ENCODE measurements at regions not wholly inside any gene's neighbourhood (a gene's known extent, or its start where the extent isn't known, plus 50 kb on each side); places are given as distances from the start of the nearest gene placed in this dataset.

DNA sequence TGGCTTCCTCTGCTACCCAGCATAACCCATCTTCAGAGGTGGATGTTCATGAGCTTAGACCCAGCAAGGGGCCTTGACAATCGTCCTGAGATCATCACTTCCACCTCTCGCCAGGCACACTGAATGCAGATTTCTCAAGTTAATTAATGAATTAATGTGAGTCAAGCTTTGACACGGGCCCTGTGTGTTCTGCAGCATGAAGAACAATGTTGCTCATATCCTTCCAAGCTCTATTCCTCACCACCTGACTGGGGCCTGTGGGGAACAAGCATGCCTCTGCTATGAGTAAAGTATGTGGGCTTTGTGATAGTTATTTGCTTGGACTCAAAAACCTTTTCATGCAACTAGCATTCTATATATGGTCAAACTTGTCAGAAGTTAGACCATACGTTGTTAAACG is 122.0 kb downstream of the SEC16B start:
- no peak overlapping the region for H3K4me3 ChIP-seq (ENCODE audit: low read depth, low read length)
- no peaks in the 10 kb centered on the region for H3K36me3 ChIP-seq (ENCODE audit: control insufficient read depth, insufficient read depth, low read length)
- H3K27me3 ChIP-seq (ENCODE audit: control insufficient read depth, insufficient read depth, low read length) = no peaks in the 10 kb centered on the region
- H3K27ac ChIP-seq (ENCODE audit: low read depth, low read length) = no peak overlapping the region
- H3K9ac ChIP-seq (ENCODE audit: low read length) = no peak overlapping the region
- no peaks in the 10 kb centered on the region for H3K9me3 ChIP-seq (ENCODE audit: control insufficient read depth, insufficient read depth, low read depth, low read length)
- no peaks in the 10 kb centered on the region for H3K4me1 ChIP-seq (ENCODE audit: control insufficient read depth, insufficient read depth, low read length)

DNA sequence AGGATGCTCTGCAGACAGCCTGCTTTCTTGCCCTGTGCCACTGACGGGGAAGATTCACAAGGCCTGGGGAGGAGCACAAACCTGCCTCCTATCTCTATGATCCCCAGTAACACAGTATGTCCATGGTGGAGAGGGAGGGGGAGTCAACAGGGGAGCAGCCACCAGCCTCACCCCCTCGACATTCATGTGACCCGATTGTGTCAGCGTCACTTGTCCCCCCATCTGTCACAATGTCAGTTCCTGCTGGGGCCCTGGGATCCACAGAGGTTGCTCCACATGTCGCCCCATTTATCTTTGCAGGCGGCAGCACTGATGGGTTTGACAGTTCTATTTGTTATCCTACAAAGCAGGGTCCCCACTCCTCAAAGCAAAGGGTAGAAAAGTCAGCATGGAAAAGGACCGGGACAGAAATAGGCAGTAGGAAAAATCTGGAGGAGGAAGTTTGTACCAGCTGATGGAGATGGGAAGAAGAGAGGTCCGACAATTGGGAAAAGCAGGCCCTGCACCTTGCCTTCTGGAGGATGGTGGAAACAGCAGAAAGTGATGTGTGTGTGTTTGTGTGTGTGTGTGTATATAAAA is 130.9 kb downstream of the SEC16B start:
- Histone ChIP-seq H3K4me1 (ENCODE audit: control insufficient read depth, insufficient read depth, low read length) (0 out of 2 replicates have a peak, but pooled peaks cover 4% of the 10 kb centered on the region), H3K27ac (ENCODE audit: low read depth, low read length) (no peak overlapping the region), H3K27me3 (ENCODE audit: control insufficient read depth, insufficient read depth, low read length) (no peaks in the 10 kb centered on the region), H3K4me3 (ENCODE audit: low read depth, low read length) (no peak overlapping the region), H3K9ac (ENCODE audit: low read length) (no peak overlapping the region), H3K9me3 (ENCODE audit: control insufficient read depth, insufficient read depth, low read depth, low read length) (no peaks in the 10 kb centered on the region), H3K36me3 (ENCODE audit: control insufficient read depth, insufficient read depth, low read length) (no peaks in the 10 kb centered on the region)

DNA sequence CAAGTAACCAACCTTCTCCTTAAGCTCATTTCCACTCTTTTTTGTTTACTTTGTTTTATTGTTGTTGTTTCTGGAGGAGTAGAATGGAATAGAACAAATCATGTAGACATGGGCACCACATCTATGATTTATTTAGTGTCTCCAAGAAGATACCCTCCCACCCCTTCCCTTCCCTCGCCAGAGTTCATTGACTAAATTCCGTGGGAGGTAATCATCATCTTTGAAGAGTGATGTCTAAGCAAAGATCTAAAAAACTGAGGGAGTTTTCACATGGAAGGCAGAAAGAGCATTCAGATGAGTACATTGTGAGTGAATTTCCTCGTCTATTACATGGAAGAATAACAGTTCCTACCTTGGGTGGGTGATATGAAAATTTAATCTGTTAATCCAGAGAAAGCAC is 136.2 kb downstream of the SEC16B start:
- Histone ChIP-seq H3K4me3 (ENCODE audit: low read depth, low read length) (no peak overlapping the region), H3K4me1 (ENCODE audit: control insufficient read depth, insufficient read depth, low read length) (0 out of 2 replicates have a peak, but pooled peaks cover 4% of the 10 kb centered on the region), H3K27ac (ENCODE audit: low read depth, low read length) (no peak overlapping the region), H3K27me3 (ENCODE audit: control insufficient read depth, insufficient read depth, low read length) (no peaks in the 10 kb centered on the region), H3K9me3 (ENCODE audit: control insufficient read depth, insufficient read depth, low read depth, low read length) (no peaks in the 10 kb centered on the region), H3K9ac (ENCODE audit: low read length) (no peak overlapping the region), H3K36me3 (ENCODE audit: control insufficient read depth, insufficient read depth, low read length) (no peaks in the 10 kb centered on the region)

DNA sequence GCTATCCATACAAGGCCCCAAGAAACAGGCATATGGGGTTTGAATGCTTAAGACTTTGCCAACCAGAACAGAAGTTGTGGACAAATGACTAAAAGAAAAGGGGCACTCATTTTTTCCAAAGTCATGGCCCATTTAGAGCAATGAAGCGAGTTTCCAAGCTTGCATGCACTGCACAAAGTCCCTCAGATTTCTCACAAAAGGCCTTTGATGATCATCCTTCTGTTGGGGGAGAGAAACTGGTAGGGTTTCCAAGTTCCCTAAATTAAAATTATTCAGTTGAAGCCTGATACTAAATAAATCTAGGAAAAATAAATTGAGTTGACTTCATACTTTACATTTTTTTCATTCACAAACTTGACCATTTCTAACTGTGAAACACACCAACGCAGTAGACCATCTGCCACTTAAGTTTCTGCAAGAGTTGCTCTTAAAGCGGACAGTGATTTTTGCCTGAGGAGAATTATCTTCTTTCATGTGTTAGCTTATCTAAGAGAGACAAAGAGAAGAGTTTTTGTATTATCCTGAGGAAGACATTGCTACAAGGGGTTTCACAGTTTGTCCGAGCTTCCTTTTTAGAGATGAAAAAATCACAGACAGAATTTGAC is 139.2 kb downstream of the SEC16B start:
- no peaks in the 10 kb centered on the region for H3K36me3 ChIP-seq (ENCODE audit: control insufficient read depth, insufficient read depth, low read length)
- H3K27ac ChIP-seq (ENCODE audit: low read depth, low read length) = no peak overlapping the region
- no peaks in the 10 kb centered on the region for H3K9me3 ChIP-seq (ENCODE audit: control insufficient read depth, insufficient read depth, low read depth, low read length)
- H3K9ac ChIP-seq (ENCODE audit: low read length) = no peak overlapping the region
- H3K4me3 ChIP-seq (ENCODE audit: low read depth, low read length) = no peak overlapping the region
- H3K4me1 ChIP-seq (ENCODE audit: control insufficient read depth, insufficient read depth, low read length) = no peaks in the 10 kb centered on the region
- H3K27me3 ChIP-seq (ENCODE audit: control insufficient read depth, insufficient read depth, low read length) = no peaks in the 10 kb centered on the region

DNA sequence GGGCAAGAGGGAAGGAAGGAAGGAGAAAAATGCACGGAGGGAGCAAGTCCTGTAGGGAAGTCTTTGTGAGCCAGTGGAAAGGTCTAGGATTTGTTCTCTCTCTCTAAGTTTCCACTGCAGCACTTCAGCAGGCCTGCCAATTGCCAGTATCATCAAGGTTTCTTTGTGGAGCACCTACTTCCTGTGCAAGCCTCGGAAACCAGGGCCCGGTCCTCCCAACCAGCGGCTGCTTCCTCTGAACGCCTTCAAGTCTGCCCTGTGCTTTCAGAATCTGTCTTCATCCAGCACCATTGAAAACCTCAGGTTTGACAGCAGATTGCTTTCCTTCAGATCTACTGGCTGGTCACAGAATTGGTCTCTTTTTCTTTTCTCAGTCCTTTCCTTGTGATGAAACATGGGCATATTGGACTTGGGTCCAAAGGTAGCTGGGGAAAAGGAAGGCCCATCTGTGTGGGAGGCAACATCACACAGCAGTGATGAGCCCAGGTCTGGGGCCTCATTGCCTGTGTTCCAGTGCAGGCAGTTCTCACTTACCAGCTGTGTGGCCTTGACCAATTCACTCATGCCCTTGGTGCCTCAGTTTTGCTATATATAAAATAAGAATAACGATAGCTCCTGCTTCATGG is 144.5 kb downstream of the SEC16B start:
- Histone ChIP-seq H3K4me1 (ENCODE audit: control insufficient read depth, insufficient read depth, low read length) (no peaks in the 10 kb centered on the region), H3K27ac (ENCODE audit: low read depth, low read length) (no peak overlapping the region), H3K9ac (ENCODE audit: low read length) (no peak overlapping the region), H3K27me3 (ENCODE audit: control insufficient read depth, insufficient read depth, low read length) (no peaks in the 10 kb centered on the region; the same call in 1 of the 2 replicates), H3K36me3 (ENCODE audit: control insufficient read depth, insufficient read depth, low read length) (no peaks in the 10 kb centered on the region), H3K4me3 (ENCODE audit: low read depth, low read length) (no peak overlapping the region), H3K9me3 (ENCODE audit: control insufficient read depth, insufficient read depth, low read depth, low read length) (no peaks in the 10 kb centered on the region)

DNA sequence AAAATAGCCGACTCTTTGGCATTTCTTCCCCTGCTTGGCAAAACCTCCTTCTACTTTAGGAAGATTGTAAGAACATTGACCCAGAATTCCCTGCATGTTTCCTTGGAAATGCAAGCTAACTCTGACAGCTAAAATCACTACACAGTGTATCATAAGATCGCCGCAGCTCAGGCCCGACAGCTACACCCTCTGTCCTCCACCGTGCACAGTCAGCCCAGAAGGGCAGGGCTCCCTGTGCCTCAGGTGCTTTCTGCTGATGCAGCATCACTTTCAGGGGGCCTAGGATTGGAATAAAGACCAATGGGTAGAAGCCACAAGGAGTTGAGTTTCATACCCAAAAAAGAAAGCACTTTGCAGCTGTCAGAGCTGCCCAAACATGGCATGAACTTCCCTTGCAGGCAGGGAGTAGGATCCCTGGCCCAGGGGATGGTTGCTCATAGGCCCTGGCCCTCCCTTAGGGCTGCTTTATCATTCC is 145.3 kb downstream of the SEC16B start:
- H3K4me3 ChIP-seq (ENCODE audit: low read depth, low read length) = no peak overlapping the region
- no peaks in the 10 kb centered on the region; the same call in 1 of the 2 replicates for H3K27me3 ChIP-seq (ENCODE audit: control insufficient read depth, insufficient read depth, low read length)
- H3K27ac ChIP-seq (ENCODE audit: low read depth, low read length) = no peak overlapping the region
- no peak overlapping the region for H3K9ac ChIP-seq (ENCODE audit: low read length)
- H3K4me1 ChIP-seq (ENCODE audit: control insufficient read depth, insufficient read depth, low read length) = no peaks in the 10 kb centered on the region
- H3K36me3 ChIP-seq (ENCODE audit: control insufficient read depth, insufficient read depth, low read length) = no peaks in the 10 kb centered on the region
- no peaks in the 10 kb centered on the region for H3K9me3 ChIP-seq (ENCODE audit: control insufficient read depth, insufficient read depth, low read depth, low read length)

DNA sequence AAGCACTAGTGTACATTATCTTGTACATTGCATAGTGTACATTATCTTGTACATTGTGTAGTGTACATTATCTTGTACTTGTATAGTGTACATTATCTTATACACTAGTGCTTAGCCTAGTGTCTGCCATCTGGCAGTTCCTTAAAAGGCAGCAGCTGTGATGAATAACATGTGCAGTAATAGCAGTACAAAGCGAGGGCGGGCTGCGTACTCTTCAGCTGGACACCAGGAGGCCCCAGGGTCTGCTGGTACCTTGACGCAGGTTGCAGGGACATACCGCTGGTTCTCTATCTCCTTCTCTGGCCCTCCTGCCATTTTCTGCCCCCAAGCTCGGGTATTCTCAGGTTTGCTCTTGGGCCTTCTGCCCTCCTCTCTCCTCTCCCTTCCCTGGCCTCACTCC is 149.6 kb downstream of the SEC16B start:
- Histone ChIP-seq H3K27me3 (ENCODE audit: control insufficient read depth, insufficient read depth, low read length) (no peaks in the 10 kb centered on the region; the same call in 1 of the 2 replicates), H3K4me1 (ENCODE audit: control insufficient read depth, insufficient read depth, low read length) (no peaks in the 10 kb centered on the region), H3K9ac (ENCODE audit: low read length) (no peak overlapping the region)

DNA sequence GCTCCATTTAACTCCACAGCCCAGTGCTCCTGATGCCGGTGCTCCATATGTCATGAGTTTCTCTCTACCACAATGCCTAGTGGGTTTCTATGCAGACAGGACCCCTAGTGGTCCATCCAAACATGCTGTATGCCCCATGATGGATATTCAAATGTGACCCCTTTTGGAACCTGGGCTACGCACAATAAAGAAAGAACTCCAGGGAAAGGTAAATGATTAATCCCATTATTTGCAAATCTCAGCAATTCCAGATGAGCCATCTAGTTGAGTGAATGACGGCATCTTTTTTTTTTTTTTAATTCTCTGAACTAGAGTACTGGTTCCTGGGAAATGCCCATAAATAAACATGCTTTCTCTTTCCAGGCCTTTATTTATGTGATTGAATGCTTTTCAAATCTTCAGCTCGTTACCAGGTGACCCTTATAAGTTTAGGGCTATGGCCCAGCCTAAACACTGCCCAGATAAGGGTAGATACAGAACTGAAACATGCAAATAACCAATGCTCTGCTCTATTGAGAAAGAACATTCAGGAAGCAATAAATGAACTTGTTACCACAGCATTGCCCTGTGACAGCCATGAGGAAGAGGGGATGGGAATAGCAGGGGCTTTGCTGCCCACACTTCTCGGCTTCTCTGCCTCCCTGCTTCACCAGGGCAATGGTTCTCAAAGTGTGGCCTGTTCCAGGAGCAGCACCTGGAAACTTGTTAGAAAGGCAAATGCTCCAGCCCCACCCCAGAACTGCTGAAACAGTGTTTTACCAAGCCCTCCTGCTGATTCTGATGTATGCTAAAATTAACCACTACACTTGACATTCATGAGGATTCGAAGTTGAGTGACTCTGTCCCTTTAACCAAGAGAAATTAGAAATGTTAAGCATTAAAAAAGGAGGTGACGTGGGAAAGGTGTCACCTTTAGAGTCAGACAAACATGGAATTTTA is 151.7 kb downstream of the SEC16B start:
- Histone ChIP-seq H3K36me3 (ENCODE audit: control insufficient read depth, insufficient read depth, low read length) (no peaks in the 10 kb centered on the region), H3K27me3 (ENCODE audit: control insufficient read depth, insufficient read depth, low read length) (no peaks in the 10 kb centered on the region; the same call in 1 of the 2 replicates), H3K4me1 (ENCODE audit: control insufficient read depth, insufficient read depth, low read length) (peaks cover 5% of the 10 kb centered on the region; the same call in 1 of the 2 replicates), H3K4me3 (ENCODE audit: low read depth, low read length) (no peak overlapping the region), H3K9ac (ENCODE audit: low read length) (no peak overlapping the region), H3K9me3 (ENCODE audit: control insufficient read depth, insufficient read depth, low read depth, low read length) (peaks cover 6% of the 10 kb centered on the region; the same call in 1 of the 2 replicates), H3K27ac (ENCODE audit: low read depth, low read length) (no peak overlapping the region)

More for the DNA sequence above, 149.6 kb downstream of the SEC16B start:
- Histone ChIP-seq H3K36me3 (ENCODE audit: control insufficient read depth, insufficient read depth, low read length) (no peaks in the 10 kb centered on the region), H3K9me3 (ENCODE audit: control insufficient read depth, insufficient read depth, low read depth, low read length) (peaks cover 6% of the 10 kb centered on the region; the same call in 1 of the 2 replicates), H3K4me3 (ENCODE audit: low read depth, low read length) (no peak overlapping the region), H3K27ac (ENCODE audit: low read depth, low read length) (no peak overlapping the region)

DNA sequence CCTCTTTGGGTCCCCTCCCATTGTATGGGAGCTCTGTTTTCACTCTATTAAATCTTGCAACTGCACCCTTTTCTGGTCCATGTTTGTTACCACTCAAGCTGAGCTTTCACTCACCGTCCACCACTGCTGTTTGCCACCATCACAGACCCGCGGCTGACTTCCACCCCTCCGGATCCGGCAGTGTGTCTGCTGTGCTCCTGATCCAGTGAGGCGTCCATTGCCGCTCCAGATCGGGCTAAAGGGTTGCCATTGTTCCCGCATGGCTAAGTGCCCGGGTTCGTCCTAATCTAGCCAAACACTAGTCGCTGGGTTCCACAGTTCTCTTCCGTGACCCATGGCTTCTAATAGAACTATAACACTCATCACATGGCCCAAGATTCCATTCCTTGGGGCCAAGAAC is 157.2 kb downstream of the SEC16B start:
- Histone ChIP-seq H3K4me1 (ENCODE audit: control insufficient read depth, insufficient read depth, low read length) (peaks cover 5% of the 10 kb centered on the region), H3K4me3 (ENCODE audit: low read depth, low read length) (no peak overlapping the region), H3K9ac (ENCODE audit: low read length) (no peak overlapping the region), H3K27ac (ENCODE audit: low read depth, low read length) (no peak overlapping the region), H3K36me3 (ENCODE audit: control insufficient read depth, insufficient read depth, low read length) (no peaks in the 10 kb centered on the region), H3K9me3 (ENCODE audit: control insufficient read depth, insufficient read depth, low read depth, low read length) (peaks cover 7% of the 10 kb centered on the region; the same call in 1 of the 2 replicates), H3K27me3 (ENCODE audit: control insufficient read depth, insufficient read depth, low read length) (no peaks in the 10 kb centered on the region)

DNA sequence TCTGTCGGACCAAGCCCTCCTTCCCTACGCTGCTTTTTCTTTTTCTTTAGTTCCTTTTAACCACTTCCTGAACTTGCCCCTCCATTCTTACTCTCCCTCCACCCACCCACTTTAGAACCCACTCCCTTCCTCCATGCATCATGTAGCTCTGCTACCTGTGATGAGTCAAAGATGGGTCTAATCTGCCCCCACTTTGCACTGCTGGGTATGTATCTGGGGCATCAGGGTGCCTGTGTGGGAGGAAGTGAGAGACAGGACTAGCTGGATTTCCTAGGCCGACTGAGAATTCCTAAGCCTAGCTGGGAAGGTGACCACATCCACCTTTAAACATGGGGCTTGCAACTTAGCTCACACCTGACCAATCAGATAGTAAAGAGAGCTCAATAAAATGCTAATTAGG is 157.7 kb downstream of the SEC16B start:
- no peak overlapping the region for H3K9ac ChIP-seq (ENCODE audit: low read length)
- H3K27me3 ChIP-seq (ENCODE audit: control insufficient read depth, insufficient read depth, low read length) = no peaks in the 10 kb centered on the region
- H3K4me3 ChIP-seq (ENCODE audit: low read depth, low read length) = no peak overlapping the region
- H3K27ac ChIP-seq (ENCODE audit: low read depth, low read length) = no peak overlapping the region
- peaks cover 5% of the 10 kb centered on the region for H3K4me1 ChIP-seq (ENCODE audit: control insufficient read depth, insufficient read depth, low read length)
- no peaks in the 10 kb centered on the region for H3K36me3 ChIP-seq (ENCODE audit: control insufficient read depth, insufficient read depth, low read length)
- peaks cover 7% of the 10 kb centered on the region; the same call in 1 of the 2 replicates for H3K9me3 ChIP-seq (ENCODE audit: control insufficient read depth, insufficient read depth, low read depth, low read length)

Measured in HUES6 (cell line).